Hindlimb muscle (tissue), 1 donor: ENCODE measurements at regions not wholly inside any gene's neighbourhood (a gene's known extent, or its start where the extent isn't known, plus 50 kb on each side); places are given as distances from the start of the nearest gene placed in this dataset.

ENCODE experiments used
- DNase-seq: peaks from one replicate; pipeline ENCODE4 v3.0.0-alpha.2; 2013

DNA sequence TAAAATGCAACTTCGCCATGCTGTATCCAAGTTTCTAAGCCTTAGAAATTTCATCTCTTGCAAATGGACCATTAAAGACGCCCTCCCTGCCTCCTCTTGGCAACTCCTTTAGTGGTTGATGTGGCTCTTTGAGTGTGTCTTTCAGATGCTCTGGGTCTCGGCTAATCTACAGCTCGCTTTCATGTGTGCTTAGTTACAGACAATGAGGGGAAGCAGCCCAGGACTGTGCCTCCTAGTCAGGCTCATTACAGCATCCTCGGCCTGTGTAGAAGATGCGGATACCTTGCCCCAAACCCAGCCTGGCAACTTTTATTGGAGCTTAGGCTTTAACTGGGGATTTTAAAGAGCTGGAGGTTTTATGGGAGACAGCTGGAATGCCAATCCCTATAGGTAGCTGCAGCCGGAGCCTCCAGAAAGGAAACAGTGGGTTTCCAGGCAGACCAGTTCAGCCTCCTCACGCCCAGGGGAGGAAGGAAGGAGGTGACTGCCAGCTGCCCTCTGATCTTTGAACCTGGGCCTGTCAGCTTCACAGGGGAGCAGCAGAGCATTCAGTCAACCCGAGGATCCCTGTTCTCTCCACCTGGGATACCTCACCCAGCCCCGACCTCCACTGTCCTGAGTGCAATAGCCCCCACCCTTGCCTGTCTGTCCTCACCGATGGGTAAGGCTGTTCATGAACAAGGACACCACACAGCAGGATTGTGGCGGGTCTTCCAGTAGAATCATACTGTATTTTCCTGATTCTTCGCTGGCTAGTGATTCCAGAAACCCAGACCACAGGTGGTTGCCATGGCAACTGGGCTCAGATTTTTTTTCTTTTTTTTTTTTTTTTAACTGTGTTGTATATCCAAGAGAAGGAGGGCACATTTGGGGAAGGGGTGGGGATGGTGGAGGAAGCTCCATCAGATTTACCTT, 638.5 kb downstream of the MED13L start:
- DNase-seq = no peak

DNA sequence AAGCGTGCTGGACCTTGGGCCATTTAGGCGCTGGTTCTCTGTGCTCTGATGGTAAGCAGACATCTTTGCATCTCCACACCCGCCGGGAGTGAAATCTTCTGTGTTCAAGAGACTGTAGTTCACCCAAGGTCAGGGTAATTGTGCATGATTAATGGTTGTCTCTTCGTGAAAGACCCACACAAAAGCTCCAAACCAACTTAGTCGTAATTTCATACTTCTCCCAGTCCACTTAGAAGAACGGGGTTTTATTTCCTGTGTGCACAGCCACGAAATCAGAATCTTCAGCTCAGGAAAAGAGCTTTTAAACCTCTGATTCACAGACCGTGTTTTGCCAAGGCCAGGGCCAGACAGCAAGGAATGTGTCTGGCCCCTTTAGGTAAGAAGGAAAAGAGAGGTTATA, 640.9 kb downstream of the MED13L start:
- DNase-seq = no peak

DNA sequence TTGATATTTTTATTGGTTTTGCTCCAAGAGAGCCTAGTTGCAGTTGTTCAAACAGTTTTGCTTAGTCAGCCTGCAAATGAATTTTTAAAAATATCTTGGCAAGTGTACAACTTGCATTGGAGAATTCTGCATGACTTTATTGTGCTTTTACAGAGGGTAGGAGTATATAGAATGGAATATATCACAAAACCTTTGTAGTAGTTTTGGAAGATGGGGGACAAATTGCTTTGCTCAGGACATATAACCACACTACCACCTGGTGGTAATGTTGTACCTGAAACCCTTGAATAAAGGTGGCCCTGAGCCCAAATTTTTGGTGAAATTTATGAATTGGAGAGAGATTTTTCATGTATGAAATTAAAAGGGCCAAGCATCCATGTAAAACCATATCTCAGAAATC, 645.2 kb downstream of the MED13L start:
- peak; percentile 26 for DNase-seq

DNA sequence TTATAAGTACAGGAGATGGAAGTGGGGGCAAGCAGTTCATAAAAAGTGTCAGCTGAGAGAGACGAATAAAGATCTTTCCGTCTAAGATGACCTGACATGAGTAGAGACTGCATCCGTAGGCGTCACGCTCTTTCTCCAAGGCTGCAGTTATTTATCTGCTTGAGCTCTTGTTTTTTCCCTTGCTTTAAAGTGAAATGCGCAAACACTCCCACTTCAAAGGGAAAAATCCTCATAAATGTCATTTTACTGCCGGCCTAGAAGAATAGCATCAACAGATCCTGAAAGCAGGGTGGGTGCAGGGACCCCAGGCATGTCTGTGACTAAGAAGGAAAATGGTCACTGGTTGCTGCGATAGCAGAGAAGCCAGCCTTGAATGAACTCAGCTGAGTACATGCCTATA, 647.4 kb downstream of the MED13L start:
- DNase-seq = no peak

DNA sequence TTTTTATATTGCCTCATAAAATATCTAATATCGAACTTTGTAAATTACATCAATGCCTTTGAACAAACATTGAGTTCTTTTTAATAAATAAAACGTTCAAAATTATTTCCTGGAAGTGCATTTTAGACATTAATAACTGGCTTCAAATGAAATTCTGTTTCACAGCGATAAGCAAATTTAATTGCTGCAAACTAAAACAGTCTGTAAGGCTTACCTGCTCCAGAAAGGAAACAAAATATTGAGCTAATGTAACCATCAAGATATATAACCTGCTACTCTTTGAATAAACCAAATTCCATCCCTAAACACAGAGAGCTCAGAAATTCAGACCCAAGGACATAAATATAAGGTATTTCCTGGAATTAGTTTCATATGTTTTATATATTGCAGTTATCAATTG, 651.3 kb downstream of the MED13L start:
- DNase-seq = no peak

DNA sequence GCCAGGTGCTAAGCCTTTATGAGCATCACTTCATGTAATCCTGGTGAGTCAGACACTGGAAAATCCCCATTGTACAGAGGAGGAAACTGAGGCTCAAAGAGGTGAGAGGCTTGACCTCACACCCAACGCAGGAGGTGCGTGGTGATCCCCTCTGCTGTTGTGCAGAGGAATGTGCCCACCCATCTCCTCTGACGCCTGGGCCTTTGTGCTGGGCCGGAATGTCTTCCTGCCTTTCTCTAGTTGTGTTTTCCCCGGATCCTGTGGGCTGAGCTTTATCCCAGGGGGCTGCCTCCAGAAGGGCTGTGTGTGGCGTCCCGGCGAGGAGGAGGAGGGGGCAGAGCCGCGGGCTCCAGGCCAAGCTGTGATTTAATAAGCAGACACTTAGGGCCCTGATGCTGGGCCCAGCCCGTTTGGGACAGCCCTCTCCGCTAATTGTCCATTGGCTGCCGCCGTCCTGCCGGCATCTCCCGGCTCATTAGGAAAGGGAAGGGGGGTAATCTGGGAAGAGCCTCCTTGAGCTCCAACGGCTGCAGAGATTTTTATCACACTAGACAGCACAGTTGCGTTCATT, 653.6 kb downstream of the MED13L start:
- DNase-seq = peak; percentile 19

DNA sequence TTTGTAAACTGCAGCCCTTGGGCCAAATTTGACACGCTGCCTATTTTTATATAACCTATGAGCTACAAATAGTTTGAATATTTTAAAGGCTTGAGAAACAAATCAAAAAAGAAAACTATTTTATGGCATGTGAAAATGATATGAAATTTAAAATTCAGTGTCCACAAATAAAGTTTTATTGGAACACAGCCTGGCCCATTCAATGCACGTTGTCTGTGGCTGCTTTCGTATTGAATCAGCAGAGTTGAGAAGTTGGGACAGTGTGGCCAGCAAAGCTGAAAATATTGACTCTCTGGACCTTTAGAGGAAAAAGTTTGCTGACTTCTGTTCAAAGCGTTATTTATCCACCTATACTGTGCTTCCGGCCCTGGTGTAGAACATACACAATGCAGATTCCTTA, 654.2 kb downstream of the MED13L start:
- DNase-seq = no peak

DNA sequence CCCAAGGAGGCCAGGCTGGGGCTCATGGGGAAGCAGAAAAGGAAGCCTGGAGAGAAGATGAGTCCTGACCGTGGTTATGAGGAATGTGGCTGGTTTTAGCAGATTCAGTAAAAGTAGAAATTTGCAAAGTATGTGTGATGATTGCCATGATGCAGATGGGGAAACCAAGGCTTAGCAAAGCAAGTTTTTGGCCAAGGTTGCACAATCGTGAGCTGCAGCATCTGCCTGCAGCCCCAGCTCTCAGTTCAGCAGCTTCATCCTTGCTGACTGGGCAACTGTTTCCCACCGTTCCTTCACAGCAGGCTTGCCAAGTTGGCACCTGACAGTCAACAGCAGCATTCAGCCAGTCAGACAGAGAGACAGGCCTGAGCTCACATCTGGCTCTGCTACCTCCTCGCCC, 656.7 kb downstream of the MED13L start:
- no peak for DNase-seq

DNA sequence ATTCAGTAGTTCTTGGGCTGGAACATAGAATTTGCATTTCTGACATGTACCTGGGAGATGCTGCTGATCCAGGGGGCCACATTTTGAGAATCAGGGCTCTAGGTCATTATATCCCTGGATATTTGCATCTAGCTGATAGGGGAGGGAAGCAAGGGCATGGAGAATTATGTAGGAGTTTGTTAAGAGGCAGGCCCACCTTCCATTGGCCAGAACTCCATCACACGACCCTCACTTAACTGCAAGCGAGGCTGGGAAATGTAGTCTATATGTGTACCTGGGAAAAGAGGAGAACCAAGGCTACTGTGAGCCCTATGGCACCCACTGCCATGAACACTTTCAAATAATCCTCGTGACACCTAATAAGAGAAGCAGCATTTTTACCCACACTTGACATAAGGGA, 657.6 kb downstream of the MED13L start:
- DNase-seq = no peak

DNA sequence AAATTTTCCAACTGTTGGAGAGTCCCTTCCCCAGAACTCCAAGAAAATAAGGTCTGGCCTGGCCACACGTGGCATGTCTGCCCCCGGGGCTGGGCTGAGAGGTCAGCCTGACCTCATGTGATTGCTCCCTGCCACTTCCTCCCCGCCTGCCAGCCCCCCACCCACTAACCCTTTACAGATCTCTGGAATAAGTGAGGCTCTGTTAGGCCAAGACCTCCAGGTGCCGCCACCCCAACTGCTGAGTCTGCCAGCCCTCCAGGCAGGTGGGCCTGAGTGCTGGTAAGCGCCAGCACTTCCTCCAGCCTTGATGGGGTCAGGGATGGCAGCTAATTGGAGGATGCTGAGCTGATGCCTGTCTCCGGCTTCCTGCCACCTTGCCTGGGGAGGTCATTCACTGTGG, 658.4 kb downstream of the MED13L start:
- DNase-seq = no peak

DNA sequence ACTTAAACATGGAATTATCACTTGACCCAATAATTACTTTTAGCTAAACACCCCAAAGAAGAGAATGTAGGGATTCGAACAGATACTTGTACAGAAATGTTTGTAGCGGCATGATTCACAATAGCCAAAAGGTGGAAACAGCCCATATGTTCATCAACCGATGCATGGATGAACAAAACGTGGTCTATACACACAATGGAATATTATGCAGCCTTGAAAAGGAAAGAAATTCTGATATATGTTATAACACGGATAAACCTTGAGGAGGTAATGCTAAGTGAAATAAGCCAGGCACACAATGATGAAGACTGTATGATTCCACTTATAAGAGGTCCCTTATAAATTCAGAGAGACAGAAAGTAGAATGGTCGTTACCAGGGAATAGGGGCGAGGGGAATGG, 659.4 kb downstream of the MED13L start:
- no peak for DNase-seq

DNA sequence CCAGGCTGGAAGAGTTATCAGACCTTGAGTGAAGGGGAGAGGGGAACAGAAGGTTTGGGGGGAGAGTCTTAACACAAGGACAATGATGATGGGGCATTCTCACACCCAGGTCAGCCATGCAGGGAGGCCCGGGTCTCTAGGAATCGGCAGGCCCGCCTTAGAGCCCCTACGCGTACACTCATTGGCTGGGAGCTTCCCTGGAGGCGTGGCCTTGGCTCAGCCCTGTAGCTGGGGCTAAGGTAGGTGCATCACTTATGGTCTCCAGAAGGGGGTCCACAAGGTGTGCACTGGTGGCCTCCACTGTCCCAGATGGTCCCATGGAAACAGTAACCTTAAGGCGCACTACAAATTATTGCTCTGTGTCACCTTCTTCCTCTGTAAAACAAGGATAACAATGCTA, 660.1 kb downstream of the MED13L start:
- DNase-seq = no peak

DNA sequence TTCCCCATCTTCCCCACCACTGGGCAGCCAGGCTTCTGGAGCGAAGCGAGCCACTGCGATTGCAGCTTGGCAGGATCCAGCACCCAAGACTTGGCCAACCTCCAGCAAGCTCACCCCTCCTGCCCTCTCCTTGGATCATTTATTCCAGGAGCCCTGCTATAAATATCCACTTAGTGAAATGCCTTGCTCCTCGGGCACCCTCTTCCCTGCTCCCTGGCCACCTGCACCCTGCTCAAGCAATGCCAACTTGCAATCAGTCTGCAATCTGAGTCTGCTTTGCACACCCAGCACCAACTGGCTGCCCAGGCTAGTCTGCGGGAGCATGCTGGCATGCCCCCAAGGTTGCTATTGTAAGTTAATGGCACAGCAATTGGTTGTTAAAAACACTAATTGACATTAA, 666.0 kb downstream of the MED13L start:
- DNase-seq = no peak

DNA sequence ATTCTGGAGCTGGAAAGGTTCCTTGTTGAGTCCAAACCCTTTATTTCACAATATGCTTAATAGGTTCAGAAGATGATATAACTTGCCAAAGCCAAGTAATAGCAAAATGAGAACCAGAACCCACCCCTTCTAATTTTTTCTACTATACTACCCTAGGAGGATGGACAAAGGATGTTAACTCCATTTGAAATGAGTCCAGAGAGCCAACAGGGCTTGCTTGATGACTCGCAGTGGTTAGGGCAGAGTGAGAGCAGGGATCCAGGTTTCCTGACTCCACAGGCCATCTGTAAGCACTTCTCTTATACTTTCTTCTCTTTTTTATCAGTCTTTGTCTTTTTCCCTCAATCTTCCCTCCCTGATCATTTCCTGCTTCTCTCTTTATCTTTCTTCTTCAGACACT, 668.1 kb downstream of the MED13L start:
- no peak for DNase-seq

DNA sequence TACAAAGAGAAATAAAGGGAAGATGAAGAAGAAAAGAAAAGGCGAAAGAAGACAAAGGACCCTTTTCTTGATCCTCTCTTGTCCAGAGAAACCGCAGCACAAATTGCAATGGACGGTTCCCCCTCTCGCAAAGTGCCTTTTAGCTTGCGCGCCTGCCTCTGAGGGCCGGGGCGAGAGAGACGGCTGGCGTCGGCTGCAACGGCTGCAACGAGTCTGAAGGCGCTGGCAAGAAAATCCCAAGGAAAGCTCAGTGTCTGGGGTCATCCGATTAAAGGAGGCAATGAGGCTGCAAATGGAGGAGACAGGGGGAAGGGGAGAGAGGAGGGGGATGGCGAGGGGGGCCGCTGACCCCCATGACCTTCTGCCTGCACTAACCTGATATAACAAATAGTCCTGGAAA, 671.5 kb downstream of the MED13L start:
- no peak for DNase-seq

DNA sequence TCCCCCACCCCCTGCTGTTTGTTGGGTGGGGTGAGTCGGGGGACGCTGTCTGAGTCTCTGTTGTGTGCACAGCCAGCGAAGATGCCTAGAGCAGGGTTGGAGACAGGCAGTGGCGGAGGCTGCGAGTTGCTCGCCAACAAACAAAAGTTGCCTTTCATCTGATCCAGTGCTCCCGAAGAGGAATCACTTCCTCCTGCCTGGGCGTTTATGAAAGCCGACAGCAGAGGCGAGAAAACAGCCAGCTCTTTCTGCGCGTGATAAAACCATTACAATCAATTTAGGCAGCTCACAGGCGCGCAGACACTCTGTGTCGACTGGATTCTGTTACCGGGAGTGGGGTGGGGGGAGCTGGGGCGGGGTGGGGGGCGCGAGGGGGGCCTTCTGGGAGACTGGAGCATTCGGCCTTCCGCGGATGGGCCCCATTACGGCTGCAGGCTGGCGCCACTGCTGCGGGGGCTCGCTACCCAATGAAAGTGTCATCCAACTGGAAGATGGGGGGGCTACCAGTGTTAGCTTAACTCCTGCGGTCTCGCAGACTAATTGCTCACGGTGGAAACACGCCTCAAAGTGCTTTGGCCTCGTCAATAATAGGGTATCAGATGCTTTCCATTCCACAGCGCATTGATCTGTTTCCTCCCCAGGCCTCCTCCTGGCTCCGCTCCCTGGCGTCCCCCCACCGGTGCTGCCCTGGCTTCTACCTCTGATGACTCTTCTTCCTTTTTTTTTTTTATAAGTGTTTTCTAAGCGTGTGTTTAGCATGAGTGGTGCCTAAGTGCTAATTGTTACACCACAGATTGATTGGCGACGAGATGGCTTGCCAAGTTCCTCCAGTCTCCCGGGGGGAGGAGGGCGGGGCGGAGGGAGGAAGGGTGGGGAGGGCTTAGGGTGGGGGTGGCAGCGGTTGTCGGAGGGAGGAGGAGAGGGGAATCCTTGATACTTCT, 678.4 kb downstream of the MED13L start:
- peak; percentile 45 for DNase-seq

DNA sequence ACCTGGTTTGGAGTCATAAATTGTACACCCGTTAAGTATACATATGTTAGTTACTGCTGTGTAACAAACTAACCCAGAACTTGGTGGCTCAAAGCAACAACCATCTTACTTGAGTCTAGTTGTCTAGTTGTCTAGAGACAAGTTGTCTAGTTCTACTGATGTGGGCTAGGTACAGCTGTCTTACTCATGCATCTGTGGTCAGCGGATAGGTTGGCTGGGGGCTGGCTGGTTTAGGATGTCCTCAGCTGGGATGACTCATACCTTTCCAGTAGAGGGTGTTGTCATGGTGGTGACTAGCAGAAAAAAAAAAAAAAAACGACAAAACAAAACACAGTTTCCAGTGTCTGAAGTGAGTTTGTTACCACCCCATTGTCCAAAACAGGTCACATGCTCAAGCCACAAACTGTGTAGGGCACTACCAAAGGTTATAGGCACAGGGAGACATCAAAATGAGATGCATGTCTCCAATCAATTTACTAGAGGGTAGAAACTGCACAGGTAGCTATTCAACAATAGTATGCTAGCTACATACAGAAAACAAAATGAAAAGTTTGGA, 680.3 kb downstream of the MED13L start:
- no peak for DNase-seq

DNA sequence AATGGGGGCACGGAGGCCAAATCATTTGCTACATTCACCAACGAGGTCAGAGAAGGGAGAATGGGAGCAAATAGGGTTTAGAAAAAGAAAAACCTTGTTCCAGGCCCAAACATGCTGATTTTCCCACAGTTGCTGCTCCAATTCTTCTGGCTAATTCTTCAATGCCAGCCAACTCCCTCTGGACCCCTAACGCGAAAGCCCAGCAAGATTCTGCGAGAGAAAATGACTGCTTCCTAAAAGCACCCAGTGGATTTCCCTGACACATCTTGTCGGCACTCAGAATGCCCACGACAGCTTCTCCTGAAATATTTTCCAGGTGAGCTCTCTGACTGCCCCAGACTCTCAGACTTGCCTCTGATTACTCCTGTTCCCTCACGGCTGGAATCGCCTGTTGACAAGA, 689.4 kb downstream of the MED13L start:
- DNase-seq = no peak

DNA sequence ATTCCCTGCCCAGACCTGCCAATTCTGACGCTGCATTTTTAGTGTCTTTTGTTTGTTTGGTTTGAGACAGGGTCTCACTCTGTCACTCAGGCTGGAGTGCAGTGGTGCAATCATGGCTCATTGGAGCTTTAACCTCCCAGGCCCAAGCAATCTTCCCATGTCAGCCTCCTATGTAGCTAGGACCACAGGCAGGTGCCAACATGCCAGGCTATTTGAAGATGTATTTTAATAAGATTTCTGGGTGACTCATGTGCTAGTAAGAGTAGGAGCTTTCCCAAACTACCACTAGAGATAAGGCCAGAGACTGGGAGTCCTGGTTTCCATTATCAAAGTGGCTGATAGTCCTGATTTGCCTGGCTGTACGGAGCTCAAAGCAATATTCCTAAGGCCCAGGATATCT, 693.3 kb downstream of the MED13L start:
- no peak for DNase-seq

DNA sequence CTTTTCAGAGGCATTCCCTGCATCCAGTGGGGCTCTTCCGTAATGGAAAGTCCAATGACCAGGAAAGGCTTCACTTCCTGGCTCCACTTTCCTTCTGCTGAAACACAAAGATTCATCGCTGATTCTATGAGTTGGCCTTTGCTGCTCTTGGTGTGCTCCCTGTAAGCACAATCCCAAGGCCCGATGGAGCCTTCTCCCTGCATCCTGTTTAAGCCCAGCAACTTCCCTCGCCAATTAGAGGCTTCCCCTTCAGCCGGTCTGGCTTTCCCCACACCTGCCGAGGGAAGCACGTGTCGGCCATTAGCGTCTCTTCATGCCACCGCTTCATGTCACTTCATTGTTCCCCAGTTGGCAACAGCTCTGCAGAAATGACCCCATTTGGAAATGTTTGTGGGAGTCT, 693.9 kb downstream of the MED13L start:
- no peak for DNase-seq

DNA sequence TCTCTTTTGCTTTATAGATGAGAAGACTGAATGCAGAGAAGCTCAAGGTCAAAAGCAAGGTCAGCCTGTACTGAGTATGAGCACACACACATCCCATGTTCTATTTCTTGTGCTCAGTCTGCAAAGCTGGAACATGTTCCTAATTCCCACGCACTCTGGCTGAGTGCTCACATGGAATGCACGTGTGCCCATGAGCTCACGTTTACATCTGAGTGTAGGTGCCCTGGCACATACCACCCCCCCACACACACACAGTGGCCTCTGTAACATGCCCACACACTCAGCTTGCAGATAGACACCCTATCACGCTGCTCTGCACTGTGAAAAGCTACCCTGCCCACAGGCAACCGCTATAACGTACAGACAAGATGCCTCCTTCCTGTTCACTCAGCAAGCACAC, 700.1 kb downstream of the MED13L start:
- DNase-seq = no peak

DNA sequence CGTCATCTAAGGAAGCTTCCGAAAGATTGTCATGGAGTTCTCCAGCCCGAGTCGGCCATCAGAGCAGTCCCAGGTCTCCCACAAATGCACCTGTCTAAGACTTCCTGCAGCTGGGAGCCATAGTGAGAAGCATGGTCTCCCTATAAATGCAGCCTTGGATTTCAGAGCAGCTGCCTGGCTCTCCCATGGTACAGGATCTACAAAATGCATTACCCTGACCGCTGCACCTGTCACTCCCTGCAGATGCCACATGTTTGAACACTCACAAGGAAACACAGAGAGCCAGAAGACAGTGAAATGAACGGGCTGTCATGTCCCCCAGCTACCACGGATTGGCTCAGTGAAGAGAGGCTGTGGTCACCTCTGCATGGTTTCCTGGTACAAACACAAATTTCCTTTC, 702.7 kb downstream of the MED13L start:
- DNase-seq = no peak

DNA sequence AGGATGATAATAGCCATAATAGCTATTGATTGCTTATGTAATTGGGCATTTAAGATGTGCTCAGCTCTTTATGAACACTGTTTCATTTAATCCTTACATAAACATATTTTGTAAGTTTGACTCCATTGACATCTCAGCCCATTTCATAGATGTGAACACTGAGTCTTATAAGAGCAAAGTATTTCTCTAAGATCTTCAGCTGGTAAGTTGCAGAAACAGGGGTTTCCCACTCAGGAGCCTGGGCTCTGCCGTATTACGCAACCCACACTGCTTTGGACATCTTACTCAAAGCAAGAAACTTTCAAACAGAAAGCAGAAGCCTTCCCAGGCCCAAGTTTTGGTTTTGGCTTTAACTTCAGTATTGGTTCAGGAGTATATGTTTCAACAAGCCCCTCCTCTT, 705.1 kb downstream of the MED13L start:
- no peak for DNase-seq
